Activated T-helper 1 cell treated with anti-CD3 and anti-CD28 coated beads, Interleukin-12 subunit alpha, Interleukin-12 subunit beta, Interleukin-2, Interleukin-4 antibody, amounts not matched to agents 30 ng/mL and 10 ng/mL and 1 ng/mL, durations not matched to agents 14 hours and 24 hours and 36 hours (primary cell): ENCODE measurements at regions not wholly inside any gene's neighbourhood (a gene's known extent, or its start where the extent isn't known, plus 50 kb on each side); places are given as distances from the start of the nearest gene placed in this dataset.

Source experiments
- DNase-seq: peaks from one replicate; pipeline ENCODE4 v3.0.0; 2021; ENCODE audit warnings: low spot score
- H3K27ac Mint-ChIP-seq: one replicate; pipeline ENCODE4 v1.8.0; 2021; ENCODE audit warnings: mild to moderate bottlenecking, mixed read lengths
- H3K27me3 Mint-ChIP-seq: one replicate; pipeline ENCODE4 v1.8.0; 2022; ENCODE audit warnings: mild to moderate bottlenecking, moderate library complexity, mixed read lengths; ENCODE audit not compliant: insufficient read depth
- H3K36me3 Mint-ChIP-seq: one replicate; pipeline ENCODE4 v1.8.0; 2021; ENCODE audit warnings: low read depth, mixed read lengths
- H3K4me1 Mint-ChIP-seq: one replicate; pipeline ENCODE4 v1.8.0; 2021; ENCODE audit warnings: low read depth, mixed read lengths
- H3K4me3 Mint-ChIP-seq: one replicate; pipeline ENCODE4 v1.8.0; 2021; ENCODE audit warnings: mild to moderate bottlenecking, moderate library complexity, mixed read lengths
- H3K9me3 Mint-ChIP-seq: one replicate; pipeline ENCODE4 v1.8.0; 2021; ENCODE audit warnings: mixed read lengths
- intact Hi-C: fragments of 100-400 bp; cut with micrococcal nuclease; formaldehyde crosslinking; loops from one replicate; pipeline ENCODE4 v1.15.1; 2024

DNA sequence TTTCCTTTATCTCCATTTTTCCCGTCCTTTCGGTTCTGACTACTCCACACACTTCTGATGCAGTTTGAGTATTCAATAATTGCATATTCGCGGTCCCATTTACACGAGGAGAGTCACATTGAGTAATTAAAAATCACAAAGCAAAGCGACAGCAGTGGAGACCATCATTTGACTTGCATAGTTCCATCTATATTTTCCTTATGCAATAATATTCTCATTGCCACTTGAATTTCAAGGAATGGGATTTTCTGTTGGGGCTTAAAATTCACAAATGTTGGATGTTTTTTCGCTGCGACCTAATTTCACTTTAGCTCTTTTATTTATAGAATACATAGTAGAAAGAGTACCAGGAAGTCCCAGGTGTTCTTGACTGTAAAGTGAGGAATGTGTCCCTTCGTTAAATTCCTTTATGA lies 186.8 kb downstream of the ZEB2 start:
- Mint-ChIP-seq H3K36me3 (peaks cover 6% of the 10 kb centered on the region), H3K4me1 (peaks cover 46% of the 10 kb centered on the region), H3K27me3 (no peaks in the 10 kb centered on the region), H3K4me3 (peak overlapping the region; percentile 85), H3K9me3 (peaks cover 4% of the 10 kb centered on the region), H3K27ac (peak overlapping the region; percentile 98)
- DNase-seq: no peak
- intact Hi-C loops: loop anchor here (2.0 to 5.0 kb wide), 4 partner anchors 396 to 1076 kb away; no protein-coding TSS in a partner anchor

DNA sequence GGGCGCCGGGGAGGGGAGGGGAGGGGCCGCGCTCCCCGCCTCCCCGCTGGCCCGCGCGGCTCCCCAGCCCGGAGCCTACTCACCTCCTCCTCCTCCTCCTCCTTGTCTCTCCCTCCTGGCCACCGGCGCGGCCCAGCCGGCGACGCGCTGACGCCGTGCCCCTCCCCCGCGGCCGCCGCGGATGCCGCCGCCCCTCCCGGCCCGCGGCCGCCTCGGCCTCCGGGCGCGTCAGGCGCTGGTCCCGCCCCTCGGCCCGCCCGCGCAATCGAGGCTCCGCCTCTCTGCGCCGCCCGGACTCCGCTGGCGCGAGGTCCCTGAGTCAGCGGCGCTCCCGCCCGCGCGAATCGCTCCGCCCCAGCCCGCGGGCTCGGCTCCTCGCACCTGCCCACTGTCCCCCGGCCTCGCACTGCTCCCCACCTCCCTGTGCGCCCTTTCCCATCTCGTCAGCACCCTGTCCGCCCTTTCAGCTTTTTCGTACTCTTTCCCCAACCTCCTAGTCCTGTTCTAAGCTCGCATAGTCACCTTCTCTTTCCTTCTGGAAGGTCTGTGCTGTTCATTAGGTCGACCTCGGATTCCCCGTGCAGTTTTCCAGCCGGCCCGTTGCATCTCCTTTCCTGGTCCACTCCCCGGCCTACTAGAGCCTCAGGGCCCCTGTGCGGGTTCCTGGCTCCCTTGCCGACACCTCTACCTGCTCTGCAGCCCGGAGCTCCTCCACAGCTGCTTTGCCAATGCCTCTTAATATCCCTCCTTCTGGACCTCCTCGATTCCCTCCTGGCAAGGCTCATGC lies 187.4 kb downstream of the ZEB2 start:
- intact Hi-C loops: loop anchor here (1.0 to 5.0 kb wide), 8 partner anchors 8 to 1075 kb away; no protein-coding TSS in a partner anchor
- H3K27me3 Mint-ChIP-seq: no peaks in the 10 kb centered on the region

GRCh38 chr2:144331674-144332355 lies 188.1 kb downstream of the ZEB2 start:
- intact Hi-C loops: loop anchor here (1.0 to 5.0 kb wide), 13 partner anchors 8 to 1075 kb away; no protein-coding TSS in a partner anchor
- H3K27ac Mint-ChIP-seq: peak overlapping the region; percentile 99
- H3K36me3 Mint-ChIP-seq: peaks cover 12% of the 10 kb centered on the region
- peak overlapping the region; percentile 94 for H3K4me3 Mint-ChIP-seq
- no peaks in the 10 kb centered on the region for H3K27me3 Mint-ChIP-seq
- DNase-seq: no peak
- no peaks in the 10 kb centered on the region for H3K9me3 Mint-ChIP-seq
- H3K4me1 Mint-ChIP-seq: peaks cover 52% of the 10 kb centered on the region

More for the DNA sequence above, 187.4 kb downstream of the ZEB2 start:
- Mint-ChIP-seq H3K36me3 (peaks cover 6% of the 10 kb centered on the region), H3K9me3 (peaks cover 4% of the 10 kb centered on the region), H3K4me3 (peak overlapping the region; percentile 85), H3K27ac (peak overlapping the region; percentile 98), H3K4me1 (peaks cover 48% of the 10 kb centered on the region)
- peak; percentile 91 for DNase-seq

DNA sequence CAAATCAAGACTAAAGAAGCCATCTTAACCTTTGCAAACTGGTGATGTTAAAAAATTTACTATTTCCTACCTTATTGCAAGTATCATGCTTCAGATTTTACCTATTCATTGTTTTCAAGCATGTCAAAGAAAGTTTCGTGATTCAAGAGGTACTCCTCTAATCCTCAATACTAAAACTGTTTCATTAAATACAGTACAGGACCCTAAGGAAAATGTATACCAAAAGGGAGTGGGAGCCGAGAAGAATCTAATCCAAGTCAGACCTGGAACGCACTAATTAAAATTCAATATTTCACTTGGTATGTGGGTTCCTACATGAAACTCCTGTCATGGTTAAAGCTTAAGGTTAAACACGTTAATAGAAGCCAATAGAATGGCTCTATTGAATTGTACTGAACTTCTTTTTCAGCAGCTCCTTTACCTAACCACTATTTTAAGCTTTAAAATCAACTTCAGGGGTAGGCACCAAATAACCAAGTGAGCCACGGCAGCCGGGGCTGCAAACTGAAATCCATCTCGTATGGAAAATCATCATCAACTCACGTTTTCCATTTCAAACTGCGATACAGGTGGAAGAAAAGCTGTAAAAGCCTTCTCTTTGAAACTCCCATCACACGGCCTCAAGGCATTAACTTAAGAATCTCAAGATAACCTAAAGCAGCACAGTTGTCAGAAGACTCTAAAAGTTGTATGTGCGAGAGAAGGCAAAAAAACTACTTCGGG lies 188.8 kb downstream of the ZEB2 start:
- Mint-ChIP-seq H3K27me3 (no peaks in the 10 kb centered on the region), H3K27ac (peak overlapping the region; percentile 99), H3K36me3 (peaks cover 16% of the 10 kb centered on the region), H3K4me3 (peak overlapping the region; percentile 94), H3K9me3 (no peaks in the 10 kb centered on the region), H3K4me1 (peaks cover 57% of the 10 kb centered on the region)
- intact Hi-C loops: loop anchor here (1.0 to 5.0 kb wide), 8 partner anchors 27 to 1074 kb away; no protein-coding TSS in a partner anchor
- DNase-seq: no peak

GRCh38 chr2:144329472-144329871 lies 190.4 kb downstream of the ZEB2 start:
- peaks cover 70% of the 10 kb centered on the region for H3K4me1 Mint-ChIP-seq
- H3K4me3 Mint-ChIP-seq: peak overlapping the region; percentile 94
- H3K36me3 Mint-ChIP-seq: peaks cover 16% of the 10 kb centered on the region
- no peaks in the 10 kb centered on the region for H3K9me3 Mint-ChIP-seq
- intact Hi-C loops: no loop called here
- no peak for DNase-seq
- H3K27ac Mint-ChIP-seq: no peak overlapping the region
- H3K27me3 Mint-ChIP-seq: no peaks in the 10 kb centered on the region

DNA sequence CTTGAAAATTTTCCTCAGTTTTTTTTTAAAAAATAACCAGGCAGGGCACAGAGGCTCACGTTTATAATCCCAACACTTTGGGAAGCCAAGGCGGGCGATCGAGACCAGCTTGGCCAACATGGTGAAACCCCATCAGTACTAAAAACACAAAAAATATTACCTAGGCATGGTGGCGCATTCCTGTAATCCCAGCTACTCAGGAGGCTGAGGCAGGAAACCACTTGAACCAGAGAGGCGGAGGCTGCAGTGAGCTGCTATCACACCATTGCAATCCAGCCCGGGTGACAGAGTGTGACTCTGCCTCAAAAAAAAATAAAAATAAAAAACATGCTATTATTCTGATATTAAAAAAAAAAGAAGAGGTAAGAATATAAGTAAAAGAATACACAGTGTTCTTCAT lies 191.0 kb downstream of the ZEB2 start:
- H3K27me3 Mint-ChIP-seq: no peaks in the 10 kb centered on the region
- no peak overlapping the region for H3K27ac Mint-ChIP-seq
- H3K4me1 Mint-ChIP-seq: peaks cover 75% of the 10 kb centered on the region
- intact Hi-C loops: no loop called here
- H3K4me3 Mint-ChIP-seq: no peak overlapping the region
- no peak for DNase-seq
- peaks cover 16% of the 10 kb centered on the region for H3K36me3 Mint-ChIP-seq
- H3K9me3 Mint-ChIP-seq: no peaks in the 10 kb centered on the region

GRCh38 chr2:144326825-144327224 lies 193.1 kb downstream of the ZEB2 start:
- no peak for DNase-seq
- Mint-ChIP-seq H3K4me3 (no peak overlapping the region), H3K36me3 (peaks cover 18% of the 10 kb centered on the region), H3K9me3 (peaks cover 4% of the 10 kb centered on the region), H3K27me3 (no peaks in the 10 kb centered on the region), H3K4me1 (peaks cover 80% of the 10 kb centered on the region), H3K27ac (peak overlapping the region; percentile 43)
- intact Hi-C loops: no loop called here

DNA sequence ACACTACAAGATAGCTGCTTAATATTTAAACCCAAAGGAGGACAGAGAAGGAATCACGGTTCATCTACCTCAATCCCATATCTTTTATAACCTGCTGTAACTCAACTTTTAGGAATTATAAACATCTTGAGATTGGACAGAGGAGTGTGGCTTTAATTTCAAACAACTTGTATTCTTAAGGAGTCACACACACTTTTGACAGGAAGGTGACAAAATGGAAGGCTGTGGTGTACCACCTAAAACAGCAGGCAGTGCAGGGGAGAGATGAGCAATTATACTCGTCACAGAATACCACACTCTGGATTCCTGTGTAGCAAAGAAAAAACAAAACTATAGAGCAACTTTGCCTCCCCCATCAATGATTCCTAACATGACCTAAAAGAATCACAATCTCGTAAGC lies 194.8 kb downstream of the ZEB2 start:
- peaks cover 30% of the 10 kb centered on the region for H3K36me3 Mint-ChIP-seq
- DNase-seq: peak; percentile 55
- H3K27me3 Mint-ChIP-seq: no peaks in the 10 kb centered on the region
- peak overlapping the region; percentile 72 for H3K4me3 Mint-ChIP-seq
- peaks cover 81% of the 10 kb centered on the region for H3K4me1 Mint-ChIP-seq
- peak overlapping the region; percentile 97 for H3K27ac Mint-ChIP-seq
- intact Hi-C loops: loop anchor here (1.0 to 2.0 kb wide), 8 partner anchors 33 to 594 kb away; no protein-coding TSS in a partner anchor
- H3K9me3 Mint-ChIP-seq: peaks cover 15% of the 10 kb centered on the region

DNA sequence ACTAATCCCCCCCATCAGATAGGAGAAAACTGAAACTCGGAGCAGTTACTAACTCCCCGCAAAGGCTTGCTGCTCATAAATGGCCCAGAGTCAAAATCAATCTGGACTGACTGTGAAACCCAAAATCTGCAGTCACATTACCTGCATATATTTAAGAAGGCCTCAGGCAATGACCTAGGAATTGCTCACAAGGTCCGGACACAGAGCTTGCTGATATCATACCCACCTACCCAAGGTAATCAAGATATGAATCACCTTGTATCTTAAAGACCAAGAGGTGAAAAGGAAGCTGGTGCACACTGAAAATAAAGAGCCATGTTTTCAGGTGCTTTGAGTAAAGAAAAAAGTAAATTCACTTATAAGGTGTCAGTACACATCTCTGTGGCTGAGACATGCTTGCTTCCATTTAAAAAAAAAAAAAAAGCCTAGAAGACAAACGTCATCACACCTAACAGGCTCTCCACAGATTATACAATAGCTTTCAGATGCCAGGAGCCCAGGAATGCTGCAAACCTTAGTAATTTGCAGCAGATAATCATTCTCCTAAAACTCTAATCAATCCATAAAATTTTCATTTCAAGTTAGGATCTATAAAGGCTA lies 195.4 kb downstream of the ZEB2 start:
- Mint-ChIP-seq H3K27me3 (no peaks in the 10 kb centered on the region), H3K9me3 (peaks cover 15% of the 10 kb centered on the region), H3K36me3 (peaks cover 30% of the 10 kb centered on the region), H3K27ac (peak overlapping the region; percentile 97), H3K4me1 (peaks cover 76% of the 10 kb centered on the region), H3K4me3 (peak overlapping the region; percentile 72)
- intact Hi-C loops: loop anchor here (1.0 to 2.0 kb wide), 10 partner anchors 8 to 594 kb away; a partner anchor contains a TSS
- DNase-seq: no peak

GRCh38 chr2:144323946-144324345 lies 196.0 kb downstream of the ZEB2 start:
- intact Hi-C loops: loop anchor here (1.0 to 2.0 kb wide), 6 partner anchors 8 to 593 kb away; a partner anchor contains a TSS
- Mint-ChIP-seq H3K27ac (peak overlapping the region; percentile 97), H3K27me3 (no peaks in the 10 kb centered on the region), H3K36me3 (peaks cover 30% of the 10 kb centered on the region), H3K9me3 (peaks cover 15% of the 10 kb centered on the region), H3K4me3 (peak overlapping the region; percentile 72), H3K4me1 (peaks cover 73% of the 10 kb centered on the region)
- no peak for DNase-seq

GRCh38 chr2:144322379-144322778 lies 197.5 kb downstream of the ZEB2 start:
- Mint-ChIP-seq H3K9me3 (peaks cover 15% of the 10 kb centered on the region), H3K36me3 (peaks cover 23% of the 10 kb centered on the region), H3K4me3 (no peak overlapping the region), H3K4me1 (peaks cover 64% of the 10 kb centered on the region), H3K27me3 (no peaks in the 10 kb centered on the region), H3K27ac (no peak overlapping the region)
- no peak for DNase-seq
- intact Hi-C loops: no loop called here

- peaks cover 50% of the 10 kb centered on the region for H3K4me1 Mint-ChIP-seq
- peaks cover 19% of the 10 kb centered on the region for H3K9me3 Mint-ChIP-seq
- no peak for DNase-seq
- peaks cover 25% of the 10 kb centered on the region for H3K36me3 Mint-ChIP-seq
- H3K27me3 Mint-ChIP-seq: no peaks in the 10 kb centered on the region
- H3K27ac Mint-ChIP-seq: peak overlapping the region; percentile 43
- no peak overlapping the region for H3K4me3 Mint-ChIP-seq
- intact Hi-C loops: no loop called here
Observed at GRCh38 chr2:144320491-144320890, 199.4 kb downstream of the ZEB2 start.
